ENCODE measurements at regions not wholly inside any gene's neighbourhood (a gene's known extent, or its start where the extent isn't known, plus 50 kb on each side); places are given as distances from the start of the nearest gene placed in this dataset.
A peak's percentile ranks its signal among the peaks of the same experiment; 100 is the strongest.

- no peak overlapping the region for H3K4me3 ChIP-seq
- DNase-seq (ENCODE audit: low read depth, low spot score) = no peak
- no peaks in the 10 kb centered on the region for H3K36me3 ChIP-seq (ENCODE audit: insufficient read depth, low read length)
- TF ChIP-seq EZH2 (IDR thresholded peaks at IDR 0.05) = no peak
- no peak for TF ChIP-seq FOXP2 (optimal IDR thresholded peaks at IDR 0.05; ENCODE audit: control extremely low read depth, extremely low read length, insufficient read depth)
- TF ChIP-seq POLR2AphosphoS5 (IDR thresholded peaks at IDR 0.05; ENCODE audit: borderline replicate concordance, low read depth, low read length) = no peak
- no peak overlapping the region for H3K9ac ChIP-seq (ENCODE audit: insufficient read length)
- H3K27ac ChIP-seq = no peak overlapping the region
- no peaks in the 10 kb centered on the region for H3K9me3 ChIP-seq (ENCODE audit: low read depth, low read length)
These were observed 94.2 kb upstream of the RAB27B start for GRCh38 chr18:54734059-54734458.

- no peak for DNase-seq (ENCODE audit: low read depth, low spot score)
- Histone ChIP-seq H3K9ac (ENCODE audit: insufficient read length) (no peak overlapping the region), H3K4me3 (no peak overlapping the region), H3K27ac (no peak overlapping the region), H3K9me3 (ENCODE audit: low read depth, low read length) (no peaks in the 10 kb centered on the region), H3K36me3 (ENCODE audit: insufficient read depth, low read length) (no peaks in the 10 kb centered on the region)
- TF ChIP-seq EZH2 (IDR thresholded peaks at IDR 0.05) = no peak
- no peak for TF ChIP-seq FOXP2 (optimal IDR thresholded peaks at IDR 0.05; ENCODE audit: control extremely low read depth, extremely low read length, insufficient read depth)
- TF ChIP-seq POLR2AphosphoS5 (IDR thresholded peaks at IDR 0.05; ENCODE audit: borderline replicate concordance, low read depth, low read length) = no peak
These were observed 91.3 kb upstream of the RAB27B start for GRCh38 chr18:54736981-54737380.

- DNase-seq (ENCODE audit: low read depth, low spot score) = no peak
- TF ChIP-seq POLR2AphosphoS5 (IDR thresholded peaks at IDR 0.05; ENCODE audit: borderline replicate concordance, low read depth, low read length) (no peak), FOXP2 (optimal IDR thresholded peaks at IDR 0.05; ENCODE audit: control extremely low read depth, extremely low read length, insufficient read depth) (no peak), EZH2 (IDR thresholded peaks at IDR 0.05) (no peak)
- no peaks in the 10 kb centered on the region for H3K9me3 ChIP-seq (ENCODE audit: low read depth, low read length)
- H3K36me3 ChIP-seq (ENCODE audit: insufficient read depth, low read length) = no peaks in the 10 kb centered on the region
- H3K4me3 ChIP-seq = no peak overlapping the region
- no peak overlapping the region for H3K9ac ChIP-seq (ENCODE audit: insufficient read length)
- H3K27ac ChIP-seq = no peak overlapping the region
These were observed 90.3 kb upstream of the RAB27B start for GRCh38 chr18:54737986-54738385.

- no peak overlapping the region for H3K9ac ChIP-seq (ENCODE audit: insufficient read length)
- DNase-seq (ENCODE audit: low read depth, low spot score) = no peak
- TF ChIP-seq EZH2 (IDR thresholded peaks at IDR 0.05) = no peak
- TF ChIP-seq FOXP2 (optimal IDR thresholded peaks at IDR 0.05; ENCODE audit: control extremely low read depth, extremely low read length, insufficient read depth) = no peak
- no peak for TF ChIP-seq POLR2AphosphoS5 (IDR thresholded peaks at IDR 0.05; ENCODE audit: borderline replicate concordance, low read depth, low read length)
- H3K4me3 ChIP-seq = no peak overlapping the region
- H3K36me3 ChIP-seq (ENCODE audit: insufficient read depth, low read length) = no peaks in the 10 kb centered on the region
- H3K9me3 ChIP-seq (ENCODE audit: low read depth, low read length) = no peaks in the 10 kb centered on the region
- no peak overlapping the region for H3K27ac ChIP-seq
These were observed 88.8 kb upstream of the RAB27B start for GRCh38 chr18:54739476-54739875.

GRCh38 chr18:54740136-54740846 is 88.0 kb upstream of the RAB27B start:
- TF ChIP-seq EZH2 (IDR thresholded peaks at IDR 0.05) = no peak
- TF ChIP-seq POLR2AphosphoS5 (IDR thresholded peaks at IDR 0.05; ENCODE audit: borderline replicate concordance, low read depth, low read length) = no peak
- no peak for TF ChIP-seq FOXP2 (optimal IDR thresholded peaks at IDR 0.05; ENCODE audit: control extremely low read depth, extremely low read length, insufficient read depth)
- no peak for DNase-seq (ENCODE audit: low read depth, low spot score)
- Histone ChIP-seq H3K9me3 (ENCODE audit: low read depth, low read length) (no peaks in the 10 kb centered on the region), H3K27ac (0 out of 2 replicates have a peak overlapping the region, but pooled peaks have one; percentile 16), H3K4me3 (no peak overlapping the region), H3K36me3 (ENCODE audit: insufficient read depth, low read length) (no peaks in the 10 kb centered on the region), H3K9ac (ENCODE audit: insufficient read length) (no peak overlapping the region)

- no peak overlapping the region for H3K27ac ChIP-seq
- H3K36me3 ChIP-seq (ENCODE audit: insufficient read depth, low read length) = no peaks in the 10 kb centered on the region
- TF ChIP-seq POLR2AphosphoS5 (IDR thresholded peaks at IDR 0.05; ENCODE audit: borderline replicate concordance, low read depth, low read length) (no peak), EZH2 (IDR thresholded peaks at IDR 0.05) (no peak), FOXP2 (optimal IDR thresholded peaks at IDR 0.05; ENCODE audit: control extremely low read depth, extremely low read length, insufficient read depth) (no peak)
- no peak for DNase-seq (ENCODE audit: low read depth, low spot score)
- no peak overlapping the region for H3K4me3 ChIP-seq
- no peaks in the 10 kb centered on the region for H3K9me3 ChIP-seq (ENCODE audit: low read depth, low read length)
- H3K9ac ChIP-seq (ENCODE audit: insufficient read length) = no peak overlapping the region
These were observed 86.2 kb upstream of the RAB27B start for GRCh38 chr18:54742120-54742519.

GRCh38 chr18:54742659-54743604 is 85.3 kb upstream of the RAB27B start:
- DNase-seq (ENCODE audit: low read depth, low spot score) = no peak
- no peak overlapping the region for H3K4me3 ChIP-seq
- TF ChIP-seq EZH2 (IDR thresholded peaks at IDR 0.05) (no peak), FOXP2 (optimal IDR thresholded peaks at IDR 0.05; ENCODE audit: control extremely low read depth, extremely low read length, insufficient read depth) (no peak), POLR2AphosphoS5 (IDR thresholded peaks at IDR 0.05; ENCODE audit: borderline replicate concordance, low read depth, low read length) (no peak)

GRCh38 chr18:54743605-54743995 is 84.7 kb upstream of the RAB27B start:
- H3K4me3 ChIP-seq = no peak overlapping the region
- H3K36me3 ChIP-seq (ENCODE audit: insufficient read depth, low read length) = no peaks in the 10 kb centered on the region
- no peaks in the 10 kb centered on the region for H3K9me3 ChIP-seq (ENCODE audit: low read depth, low read length)
- H3K27ac ChIP-seq = no peak overlapping the region
- DNase-seq (ENCODE audit: low read depth, low spot score) = no peak
- H3K9ac ChIP-seq (ENCODE audit: insufficient read length) = no peak overlapping the region
- no peak for TF ChIP-seq EZH2 (IDR thresholded peaks at IDR 0.05)
- TF ChIP-seq POLR2AphosphoS5 (IDR thresholded peaks at IDR 0.05; ENCODE audit: borderline replicate concordance, low read depth, low read length) = no peak
- TF ChIP-seq FOXP2 (optimal IDR thresholded peaks at IDR 0.05; ENCODE audit: control extremely low read depth, extremely low read length, insufficient read depth) = no peak

More at GRCh38 chr18:54742659-54743604, 85.3 kb upstream of the RAB27B start:
- Histone ChIP-seq H3K36me3 (ENCODE audit: insufficient read depth, low read length) (no peaks in the 10 kb centered on the region), H3K27ac (no peak overlapping the region), H3K9ac (ENCODE audit: insufficient read length) (no peak overlapping the region), H3K9me3 (ENCODE audit: low read depth, low read length) (no peaks in the 10 kb centered on the region)

Measured in SK-N-MC (cell line).